Small intestine (tissue), 7 donors: ENCODE measurements at regions not wholly inside any gene's neighbourhood (a gene's known extent, or its start where the extent isn't known, plus 50 kb on each side); places are given as distances from the start of the nearest gene placed in this dataset.

Experiments
- DNase-seq, 2 donors: peaks; one replicate each; pipeline versions ENCODE4 v3.0.0 to v3.0.0-alpha.2; 2013
- FAIRE-seq: peaks from 2 replicates; lab custom pipeline; 2012; peaks lifted over from hg19 to GRCh38; lab: Jason Lieb, UNC
- H3K27ac ChIP-seq, 3 donors: one replicate each; pipeline ENCODE4 v1.5.1; 2013; ENCODE audit warnings: low read length in 2 of 3, mild to moderate bottlenecking in 2 of 3, control low read depth in 1 of 3, inconsistent platforms in 1 of 3, low read depth in 1 of 3, moderate library complexity in 1 of 3
- H3K27me3 ChIP-seq, 3 donors: one replicate each; pipeline ENCODE4 v1.6.1; 2013; ENCODE audit warnings: low read length in 3 of 3, inconsistent platforms in 1 of 3; ENCODE audit not compliant: control insufficient read depth in 3 of 3, insufficient read depth in 3 of 3
- H3K36me3 ChIP-seq, 3 donors: one replicate each; pipeline ENCODE4 v1.6.1; 2013; ENCODE audit warnings: low read length in 3 of 3, inconsistent platforms in 1 of 3, low read depth in 1 of 3, mild to moderate bottlenecking in 1 of 3, moderate library complexity in 1 of 3; ENCODE audit not compliant: control insufficient read depth in 3 of 3, insufficient read depth in 2 of 3
- H3K4me1 ChIP-seq, 3 donors: one replicate each; pipeline ENCODE4 v1.6.1; 2013; ENCODE audit warnings: low read length in 2 of 3, inconsistent platforms in 1 of 3, low read depth in 1 of 3, mild to moderate bottlenecking in 1 of 3, moderate library complexity in 1 of 3; ENCODE audit not compliant: control insufficient read depth in 3 of 3, insufficient read depth in 2 of 3
- H3K4me3 ChIP-seq, 3 donors: one replicate each; pipeline ENCODE4 v1.5.1; 2013; ENCODE audit warnings: low read length in 3 of 3, control low read depth in 1 of 3, inconsistent platforms in 1 of 3, low read depth in 1 of 3, mild to moderate bottlenecking in 1 of 3, moderate library complexity in 1 of 3
- H3K9me3 ChIP-seq, 2 donors: one replicate each; pipeline ENCODE4 v1.6.1; 2013; ENCODE audit warnings: low read depth in 1 of 2, low read length in 1 of 2; ENCODE audit not compliant: control insufficient read depth in 2 of 2, insufficient read depth in 1 of 2
- WGBS, 3 donors: extraction: QIAGEN DNeasy Blood & Tissue Kit; methylation state at CpG; one replicate each; pipeline ENCODE4 v1.1.7; 2013; 5-methylcytosine and 5-hydroxymethylcytosine counted together
- donor health status: healthy with polysubstance abuse.
- donor health status: control.
- donor health status: control.
- donor health status: Bipolar disorder and iron deficiency.
- donor health status: healthy.

DNA sequence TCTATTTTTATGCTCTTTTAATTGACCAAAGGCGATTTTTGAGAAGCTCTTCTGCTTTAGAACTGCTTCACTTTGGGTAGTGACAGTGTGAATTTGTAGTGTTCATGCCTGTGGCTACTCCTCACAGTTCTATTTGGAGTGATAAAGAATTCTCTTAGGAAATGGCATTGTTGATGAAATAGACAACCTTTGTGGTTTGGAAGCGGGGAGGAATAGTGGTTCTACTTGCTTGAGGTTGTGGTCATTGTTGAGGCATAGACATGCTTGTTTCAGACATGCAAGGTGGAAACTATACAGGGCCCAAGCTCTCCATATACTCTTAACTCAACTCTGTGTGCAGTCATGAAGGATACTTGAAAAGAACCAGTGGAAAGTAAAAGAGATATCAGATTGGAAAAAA, 481.1 kb upstream of the NEGR1 start:
- WGBS, 3 donors = 62 to 71% (median 66%) methylated on average over 2 of the region's 2 CpGs
- DNase-seq (no peak), FAIRE-seq (no peak)
- Histone ChIP-seq H3K27ac (no peak overlapping the region), H3K36me3 (no peaks in the 10 kb centered on the region), H3K4me3 (no peak overlapping the region), H3K4me1 (no peaks in the 10 kb centered on the region), H3K9me3 (no peaks in the 10 kb centered on the region), H3K27me3 (no peaks in the 10 kb centered on the region)

DNA sequence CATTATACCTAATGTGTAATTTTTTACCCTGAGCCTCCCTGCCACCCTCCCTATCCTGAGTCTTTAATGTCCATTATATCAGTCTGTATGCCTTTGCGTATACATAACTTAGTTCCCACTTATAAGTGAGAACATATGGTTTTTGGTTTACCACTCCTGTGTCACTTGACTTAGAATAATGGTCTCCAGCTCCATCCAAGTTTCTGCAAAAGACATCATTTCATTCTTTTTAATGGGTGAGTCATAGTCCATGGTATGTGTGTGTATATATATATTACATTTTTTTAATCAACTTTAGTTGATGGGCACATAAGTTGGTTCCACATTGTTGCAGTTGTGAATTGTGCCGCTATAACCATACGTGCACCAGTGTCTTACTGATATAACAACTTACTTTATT, 477.1 kb upstream of the NEGR1 start:
- Histone ChIP-seq H3K4me3 (no peak overlapping the region), H3K27ac (no peak overlapping the region), H3K27me3 (no peaks in the 10 kb centered on the region), H3K36me3 (no peaks in the 10 kb centered on the region), H3K4me1 (no peaks in the 10 kb centered on the region), H3K9me3 (no peaks in the 10 kb centered on the region)
- 64 to 86% (median 66%) methylated on average over 3 of the region's 3 CpGs for WGBS, 3 donors
- FAIRE-seq (no peak), DNase-seq (no peak)

DNA sequence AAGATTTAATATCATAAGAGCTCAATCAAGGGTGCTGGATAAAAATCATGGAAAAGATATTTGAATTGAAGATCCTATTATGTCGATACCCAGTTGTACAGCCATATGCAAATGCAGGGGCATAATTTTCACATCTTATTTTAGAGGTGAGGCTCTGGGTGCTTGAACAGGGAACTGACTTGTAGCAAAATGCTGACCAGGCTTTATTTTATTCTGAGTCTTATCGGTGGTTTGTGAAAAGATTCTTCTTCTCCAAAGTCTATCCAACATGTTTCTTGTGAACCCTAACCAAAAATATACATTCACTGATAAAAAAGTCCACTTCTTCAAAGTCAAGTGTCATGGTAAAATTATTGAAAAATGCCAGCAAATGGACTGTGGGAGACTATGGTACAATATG, 475.5 kb upstream of the NEGR1 start:
- no peaks in the 10 kb centered on the region for H3K9me3 ChIP-seq
- H3K27ac ChIP-seq = no peak overlapping the region
- 89 to 91% (median 90%) methylated on average over 2 of the region's 2 CpGs for WGBS, 3 donors
- FAIRE-seq (no peak), DNase-seq (no peak)
- no peaks in the 10 kb centered on the region for H3K27me3 ChIP-seq
- H3K4me1 ChIP-seq = no peaks in the 10 kb centered on the region
- H3K36me3 ChIP-seq = no peaks in the 10 kb centered on the region
- H3K4me3 ChIP-seq = no peak overlapping the region

DNA sequence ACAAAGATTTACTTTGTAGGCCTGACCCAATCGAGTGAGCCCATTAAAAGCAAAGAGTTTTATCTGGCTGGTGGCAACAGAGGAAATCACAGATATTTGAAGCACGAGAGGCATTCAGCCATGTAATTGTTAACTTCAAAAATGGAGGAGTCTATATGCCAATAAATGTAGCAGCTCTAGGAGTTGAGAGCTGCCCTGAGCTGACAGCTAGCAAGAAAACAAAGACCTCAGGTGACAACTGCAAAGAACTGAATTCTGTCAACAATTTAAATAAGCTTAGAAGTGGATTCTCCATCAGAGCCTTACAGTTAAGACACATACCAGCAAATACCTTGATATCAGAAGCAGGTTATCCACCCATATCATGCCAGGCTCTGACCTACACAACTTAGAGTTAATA, 463.1 kb upstream of the NEGR1 start:
- FAIRE-seq (no peak), DNase-seq (no peak)
- Histone ChIP-seq H3K36me3 (no peaks in the 10 kb centered on the region), H3K4me3 (no peak overlapping the region), H3K9me3 (no peaks in the 10 kb centered on the region), H3K27ac (no peak overlapping the region), H3K4me1 (no peaks in the 10 kb centered on the region), H3K27me3 (no peaks in the 10 kb centered on the region)
- 9 to 49% (median 10%) methylated on average over 2 of the region's 2 CpGs for WGBS, 3 donors

DNA sequence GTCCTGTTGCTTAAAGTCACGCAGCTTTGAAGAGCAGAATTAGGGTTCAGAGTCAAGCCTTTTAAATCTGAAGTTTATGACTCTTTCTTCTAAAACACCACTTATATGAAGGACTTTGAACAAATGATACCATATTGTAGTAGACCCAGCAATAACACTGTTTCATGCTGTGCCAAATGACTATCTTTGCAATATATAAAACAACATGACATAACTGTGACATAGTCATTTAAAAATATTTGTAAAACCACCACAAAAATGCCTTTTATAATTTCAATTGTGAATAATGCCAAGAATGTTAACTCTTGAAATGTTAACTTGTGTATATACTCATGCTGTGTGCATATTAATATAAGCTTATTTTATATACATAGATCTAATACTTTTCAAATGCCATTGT, 452.1 kb upstream of the NEGR1 start:
- Histone ChIP-seq H3K36me3 (no peaks in the 10 kb centered on the region), H3K27me3 (no peaks in the 10 kb centered on the region), H3K4me3 (no peak overlapping the region), H3K4me1 (no peaks in the 10 kb centered on the region), H3K27ac (no peak overlapping the region), H3K9me3 (peaks cover 0 to 3% of the 10 kb centered on the region in 2 donors)
- no peak for FAIRE-seq
- no peak for DNase-seq
- WGBS, 3 donors = 21 to 77% (median 46%) methylated on average over 1 of the region's 1 CpG

DNA sequence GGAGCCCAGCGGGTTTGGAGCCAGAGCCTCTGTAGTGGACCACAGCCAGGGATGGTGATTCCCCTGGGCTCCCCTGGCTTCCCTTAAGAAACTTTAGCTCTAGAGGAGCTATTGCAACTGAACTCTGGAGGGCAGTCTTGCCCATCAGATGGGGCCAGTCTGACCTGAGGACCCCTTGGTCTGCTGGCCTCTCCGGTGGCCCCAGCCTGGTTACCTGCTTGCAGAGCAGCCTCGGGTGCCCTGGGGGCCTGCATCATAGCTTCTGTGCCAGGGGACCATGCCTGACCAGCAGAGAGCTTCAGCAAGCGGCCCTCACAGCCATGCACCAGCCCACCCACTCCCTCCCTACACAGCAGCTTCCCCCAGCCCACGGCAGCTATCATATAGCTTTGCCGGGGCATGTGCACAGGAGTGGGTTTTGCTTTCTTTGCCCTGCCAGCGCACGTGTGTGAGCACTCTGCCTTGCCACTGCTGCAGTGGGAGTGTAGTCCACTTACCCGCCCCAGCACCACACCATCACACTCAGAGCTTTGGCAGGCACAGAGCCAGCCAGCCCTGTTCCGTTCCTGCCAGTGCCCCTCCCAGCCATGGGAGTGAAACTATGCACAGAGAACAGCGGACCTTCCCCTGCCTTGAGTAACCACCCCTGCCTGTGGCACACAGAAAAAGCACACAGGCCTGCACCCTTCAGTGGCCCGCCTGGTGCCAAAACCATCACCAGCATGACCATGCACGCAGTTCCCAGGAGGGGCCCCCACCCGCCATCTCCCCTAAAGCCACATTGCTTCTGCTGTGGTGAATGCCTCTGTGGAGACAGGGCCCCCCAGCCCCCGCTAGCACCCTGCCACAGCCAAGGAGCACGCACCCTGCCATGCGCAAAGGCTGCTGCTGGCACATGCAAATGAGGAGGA, 442.9 kb upstream of the NEGR1 start:
- FAIRE-seq = no peak
- no peak for DNase-seq
- Histone ChIP-seq H3K4me1 (no peaks in the 10 kb centered on the region), H3K9me3 (no peaks in the 10 kb centered on the region), H3K27me3 (no peaks in the 10 kb centered on the region), H3K36me3 (no peaks in the 10 kb centered on the region), H3K27ac (no peak overlapping the region), H3K4me3 (no peak overlapping the region)
- 72 to 79% (median 78%) methylated on average over 17 of the region's 17 CpGs for WGBS, 3 donors

DNA sequence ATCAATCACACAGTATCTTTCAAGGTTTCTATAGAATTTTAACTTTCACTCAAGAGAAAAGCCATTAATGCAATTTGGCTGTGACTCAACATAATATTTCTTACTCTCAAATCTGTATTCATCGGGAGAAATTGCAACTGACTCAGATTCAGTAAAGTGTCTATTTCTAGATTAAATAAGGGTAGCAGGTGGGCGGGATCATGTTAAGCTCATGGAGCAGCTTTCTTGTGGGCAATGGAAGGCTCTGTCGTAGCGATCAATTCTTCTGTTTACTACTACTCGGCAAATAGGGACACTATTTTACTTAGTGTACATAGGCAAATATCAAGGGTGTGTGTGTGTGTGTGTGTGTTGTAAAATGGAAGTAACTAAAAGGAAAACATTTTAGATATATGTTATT, 423.6 kb upstream of the NEGR1 start:
- Histone ChIP-seq H3K36me3 (no peaks in the 10 kb centered on the region), H3K4me1 (no peaks in the 10 kb centered on the region), H3K4me3 (no peak overlapping the region), H3K27ac (no peak overlapping the region), H3K9me3 (no peaks in the 10 kb centered on the region), H3K27me3 (no peaks in the 10 kb centered on the region)
- DNase-seq = no peak
- 56 to 81% (median 74%) methylated on average over 5 of the region's 5 CpGs for WGBS, 3 donors
- no peak for FAIRE-seq

DNA sequence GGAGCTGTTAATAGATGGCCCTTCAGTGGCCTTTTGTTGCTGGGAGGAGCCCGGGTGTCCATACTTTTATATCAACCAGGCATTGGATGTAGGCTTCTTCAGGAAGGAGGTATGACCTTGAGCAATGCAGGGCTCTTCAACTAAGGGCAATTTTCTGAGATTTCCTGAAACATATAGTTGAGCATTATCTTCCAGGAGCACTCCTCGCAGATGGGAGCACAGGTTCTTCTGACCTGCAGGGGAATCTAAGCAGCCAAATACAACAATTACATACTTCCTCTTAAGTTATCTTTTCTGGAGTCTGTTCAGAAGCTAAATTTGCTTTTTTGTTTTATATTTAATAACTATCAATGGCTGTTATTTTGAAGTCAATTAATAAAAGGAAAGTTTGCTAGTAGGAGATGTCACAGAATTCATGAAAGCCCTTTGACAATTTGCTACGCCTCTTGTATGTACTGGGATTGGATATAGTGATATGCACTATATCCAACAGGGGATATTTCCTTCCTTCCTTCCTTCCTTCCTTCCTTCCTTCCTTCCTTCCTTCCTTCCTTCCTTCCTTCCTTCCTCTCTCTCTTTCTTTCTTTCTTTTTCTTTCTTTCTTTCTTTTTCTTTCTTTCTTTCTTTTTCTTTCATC, 422.6 kb upstream of the NEGR1 start:
- no peak for DNase-seq
- no peaks in the 10 kb centered on the region for H3K4me1 ChIP-seq
- no peaks in the 10 kb centered on the region for H3K27me3 ChIP-seq
- H3K36me3 ChIP-seq = no peaks in the 10 kb centered on the region
- FAIRE-seq = no peak
- H3K4me3 ChIP-seq = no peak overlapping the region
- H3K9me3 ChIP-seq = no peaks in the 10 kb centered on the region
- no peak overlapping the region for H3K27ac ChIP-seq
- WGBS, 3 donors = 75 to 85% (median 84%) methylated on average over 3 of the region's 3 CpGs
